ENCODE measurements at regions not wholly inside any gene's neighbourhood (a gene's known extent, or its start where the extent isn't known, plus 50 kb on each side); places are given as distances from the start of the nearest gene placed in this dataset.

- TF ChIP-seq, protein P1, sequence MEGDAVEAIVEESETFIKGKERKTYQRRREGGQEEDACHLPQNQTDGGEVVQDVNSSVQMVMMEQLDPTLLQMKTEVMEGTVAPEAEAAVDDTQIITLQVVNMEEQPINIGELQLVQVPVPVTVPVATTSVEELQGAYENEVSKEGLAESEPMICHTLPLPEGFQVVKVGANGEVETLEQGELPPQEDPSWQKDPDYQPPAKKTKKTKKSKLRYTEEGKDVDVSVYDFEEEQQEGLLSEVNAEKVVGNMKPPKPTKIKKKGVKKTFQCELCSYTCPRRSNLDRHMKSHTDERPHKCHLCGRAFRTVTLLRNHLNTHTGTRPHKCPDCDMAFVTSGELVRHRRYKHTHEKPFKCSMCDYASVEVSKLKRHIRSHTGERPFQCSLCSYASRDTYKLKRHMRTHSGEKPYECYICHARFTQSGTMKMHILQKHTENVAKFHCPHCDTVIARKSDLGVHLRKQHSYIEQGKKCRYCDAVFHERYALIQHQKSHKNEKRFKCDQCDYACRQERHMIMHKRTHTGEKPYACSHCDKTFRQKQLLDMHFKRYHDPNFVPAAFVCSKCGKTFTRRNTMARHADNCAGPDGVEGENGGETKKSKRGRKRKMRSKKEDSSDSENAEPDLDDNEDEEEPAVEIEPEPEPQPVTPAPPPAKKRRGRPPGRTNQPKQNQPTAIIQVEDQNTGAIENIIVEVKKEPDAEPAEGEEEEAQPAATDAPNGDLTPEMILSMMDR (IDR thresholded peaks at IDR 0.05) = no peak
- TF ChIP-seq EP300 (IDR thresholded peaks at IDR 0.05) (no peak), POLR2A (IDR thresholded peaks at IDR 0.05) (no peak)
Observed at GRCh38 chr10:117790621-117791020, 248.1 kb downstream of the EMX2 start.
